SKM-1 (cell line): ENCODE measurements at regions not wholly inside any gene's neighbourhood (a gene's known extent, or its start where the extent isn't known, plus 50 kb on each side); places are given as distances from the start of the nearest gene placed in this dataset.

Experiments
- DNase-seq: peaks from one replicate; lab custom pipeline; 2025; ENCODE audit not compliant: unreplicated experiment; lab: John Stamatoyannopoulos, UW

DNA sequence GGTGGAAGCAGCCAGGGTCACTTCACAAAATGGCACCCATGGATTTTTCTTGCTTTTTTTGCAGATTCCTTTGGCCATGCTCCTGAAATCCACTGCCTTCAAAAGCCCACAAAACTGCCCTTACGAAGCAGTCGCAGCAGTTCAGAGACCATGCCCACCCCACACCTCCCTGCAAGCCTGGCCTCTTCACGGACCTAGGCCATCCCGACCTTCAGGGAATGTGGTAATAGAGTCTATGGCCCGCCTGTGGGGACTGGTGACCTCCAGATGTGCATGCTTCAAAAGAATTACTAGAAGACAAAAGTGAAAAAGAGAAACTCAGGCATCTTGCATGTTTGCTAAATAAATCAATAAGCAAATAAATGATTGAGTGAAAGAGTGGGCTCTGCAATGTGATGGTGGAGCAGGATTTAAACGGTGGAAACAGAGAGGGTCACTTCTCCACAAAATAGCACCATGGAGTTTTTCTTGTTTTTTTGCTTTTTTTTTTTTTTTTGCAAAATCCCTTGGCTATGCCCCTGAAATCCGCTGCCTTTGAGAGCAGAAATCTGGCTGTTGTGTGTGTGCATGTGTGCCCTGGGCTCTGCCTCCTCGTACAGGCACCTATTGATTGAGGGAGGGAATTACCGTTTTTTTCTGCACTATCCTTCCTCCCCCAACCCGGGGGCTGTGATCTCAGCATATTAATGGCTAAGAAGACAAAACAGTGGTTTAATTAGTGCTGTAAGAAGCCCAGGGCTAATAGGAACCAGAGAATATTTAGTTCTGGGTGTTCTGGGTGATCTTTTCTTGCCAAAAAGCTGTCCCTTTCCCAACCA is 107.4 kb downstream of the PXDC1 start:
- DNase-seq, result no peak

DNA sequence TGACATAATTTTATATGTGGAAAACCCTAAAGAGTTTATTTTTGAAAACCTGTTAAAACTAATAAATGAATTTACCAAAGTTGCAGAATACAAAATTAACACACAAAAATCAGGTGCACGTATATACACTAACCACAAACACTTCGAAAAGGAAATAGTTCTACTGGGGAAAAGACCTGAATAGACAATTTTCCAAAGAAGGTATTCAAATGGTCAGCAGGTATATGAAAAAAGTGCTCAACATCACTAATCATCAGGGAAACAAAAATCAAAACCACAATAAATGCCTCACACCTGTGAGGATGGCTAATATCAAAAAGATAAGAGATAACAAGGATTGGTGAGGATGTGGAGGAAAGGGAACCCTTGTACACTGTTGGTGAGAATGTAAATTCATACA is 110.6 kb downstream of the PXDC1 start:
- no peak for DNase-seq

DNA sequence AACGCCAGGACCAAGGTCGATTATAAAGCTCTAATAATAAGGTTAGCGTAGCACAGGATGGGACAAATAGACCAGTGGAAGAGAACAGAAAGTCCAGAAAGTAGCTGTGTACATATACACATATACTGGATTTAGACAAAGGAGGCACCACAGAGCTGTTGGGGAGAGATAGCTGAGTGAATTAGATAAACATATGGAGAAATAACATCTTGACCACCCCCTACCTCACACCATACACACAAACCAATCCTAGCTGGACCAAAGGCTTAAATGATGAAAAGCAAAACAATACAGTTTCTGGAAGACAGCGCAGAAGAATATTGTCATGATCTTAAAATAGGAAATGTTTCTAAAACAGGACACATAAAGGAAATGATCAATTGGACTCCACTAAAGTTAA is 112.9 kb downstream of the PXDC1 start:
- DNase-seq, result no peak

DNA sequence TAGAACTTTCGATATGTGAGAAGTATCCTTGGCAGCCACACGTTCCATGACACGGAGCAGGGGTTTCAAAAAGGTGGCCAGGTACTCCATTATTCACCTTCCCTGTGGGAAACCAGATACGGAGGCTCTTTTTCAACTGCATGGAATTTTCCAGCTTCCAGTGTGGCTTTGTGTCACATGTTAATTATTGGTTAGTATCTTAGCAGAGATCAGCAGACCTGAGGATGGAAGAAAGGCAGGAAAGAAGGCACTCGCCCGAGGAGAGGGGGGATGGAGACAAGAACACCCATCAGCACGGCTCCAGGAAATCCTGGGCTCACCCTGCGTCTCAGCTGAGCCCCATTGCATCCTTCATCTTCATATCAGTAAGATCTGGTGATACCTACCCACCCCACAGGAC is 115.5 kb downstream of the PXDC1 start:
- no peak for DNase-seq

DNA sequence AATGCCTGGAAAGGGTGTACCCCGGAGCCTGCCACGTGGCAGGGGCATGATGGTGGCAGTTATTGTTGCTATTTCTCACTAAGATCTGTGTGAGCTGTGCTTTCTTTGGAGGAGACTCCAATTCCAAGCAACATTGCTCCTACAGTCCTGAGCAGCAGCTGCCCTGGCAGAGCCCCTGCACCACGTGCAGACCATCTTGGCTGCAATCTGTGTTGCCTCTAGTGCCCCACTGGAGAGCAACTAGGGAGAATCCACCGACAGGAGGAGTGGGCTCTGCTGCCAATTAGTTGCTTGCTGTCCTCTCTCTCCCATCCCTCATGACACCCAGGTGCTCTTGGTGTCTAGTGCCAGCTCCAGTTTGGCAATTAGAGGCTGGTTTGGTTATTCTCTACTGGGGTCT is 116.0 kb downstream of the PXDC1 start:
- DNase-seq, result no peak

DNA sequence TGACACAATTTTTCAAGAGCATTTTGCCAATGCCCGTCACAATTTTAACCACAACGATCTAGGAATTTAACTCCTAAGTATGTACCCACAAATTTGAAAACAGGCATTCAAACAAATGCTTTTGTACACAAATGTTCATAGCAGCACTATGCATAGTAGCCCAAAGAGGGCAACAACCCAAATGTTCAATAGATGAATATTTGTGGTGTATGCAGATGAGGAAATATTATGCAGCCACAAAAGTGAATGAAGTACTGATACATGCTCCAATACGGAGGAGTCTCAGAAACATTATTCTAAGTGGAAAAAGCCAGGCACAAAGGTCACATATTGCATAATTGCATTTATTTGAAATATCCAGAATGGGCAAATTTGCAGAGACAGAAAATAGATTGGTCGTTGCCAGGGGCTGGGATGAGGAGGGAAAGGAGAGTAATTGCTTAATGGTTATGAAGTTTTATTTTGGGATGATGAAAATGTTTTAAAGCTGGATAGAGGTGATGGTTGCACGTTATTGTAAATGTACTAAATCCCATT is 117.2 kb downstream of the PXDC1 start:
- no peak for DNase-seq

DNA sequence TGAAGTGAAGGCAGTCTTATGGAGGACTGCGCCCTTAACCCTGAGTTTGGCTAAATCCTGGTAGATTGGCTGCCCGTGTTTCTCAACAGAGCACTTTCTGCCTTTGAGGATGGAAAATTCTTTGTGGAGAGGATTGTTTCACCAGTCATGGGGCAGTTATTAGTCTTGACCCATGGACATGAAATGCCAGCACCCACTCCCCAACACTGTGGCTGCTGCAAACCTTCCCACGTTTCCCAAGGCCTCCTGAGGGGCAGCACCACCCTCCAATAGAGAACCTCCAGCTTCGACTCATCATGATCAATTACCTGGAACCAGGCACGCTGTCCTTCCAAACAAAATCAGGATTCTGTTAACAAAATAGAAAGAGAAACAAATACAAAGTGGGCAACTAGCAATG is 117.8 kb downstream of the PXDC1 start:
- DNase-seq, result no peak

DNA sequence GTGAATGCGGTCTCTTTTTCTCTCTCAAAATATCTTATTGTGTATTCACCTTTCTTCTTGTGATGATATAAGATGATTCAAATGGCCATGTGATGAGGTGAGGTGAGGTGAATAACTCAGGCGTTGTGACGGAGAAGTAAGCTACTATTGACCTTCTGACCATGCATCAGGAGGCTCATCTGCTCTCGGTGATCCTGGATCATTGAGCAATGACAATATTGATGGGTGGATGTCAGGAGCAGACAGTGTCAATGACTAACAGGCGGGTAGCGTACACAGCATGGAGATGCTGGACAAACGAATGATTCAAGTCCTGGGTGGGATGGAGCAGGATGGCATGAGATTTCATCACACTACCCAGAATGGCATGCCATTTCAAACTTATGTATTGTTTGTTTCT is 119.6 kb downstream of the PXDC1 start:
- no peak for DNase-seq

DNA sequence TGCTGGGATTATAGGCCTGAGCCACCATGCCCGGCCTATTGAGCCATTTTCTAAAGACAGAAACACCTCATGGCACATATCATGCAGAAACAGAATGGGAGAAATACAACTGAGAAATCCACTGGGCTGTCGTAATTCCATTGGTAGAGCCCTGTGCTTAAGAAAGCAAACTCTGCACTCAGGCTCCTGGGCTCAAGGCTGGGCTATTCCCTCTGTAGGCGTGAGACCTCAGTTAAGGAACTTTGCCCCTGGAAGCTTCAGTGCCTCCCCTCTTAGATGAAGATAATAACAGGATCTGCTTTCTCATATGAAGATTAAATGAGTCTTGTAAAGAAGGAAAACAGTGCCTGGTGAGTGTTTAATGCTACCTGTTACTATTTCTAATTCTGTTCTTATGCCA is 120.3 kb downstream of the PXDC1 start:
- no peak for DNase-seq

DNA sequence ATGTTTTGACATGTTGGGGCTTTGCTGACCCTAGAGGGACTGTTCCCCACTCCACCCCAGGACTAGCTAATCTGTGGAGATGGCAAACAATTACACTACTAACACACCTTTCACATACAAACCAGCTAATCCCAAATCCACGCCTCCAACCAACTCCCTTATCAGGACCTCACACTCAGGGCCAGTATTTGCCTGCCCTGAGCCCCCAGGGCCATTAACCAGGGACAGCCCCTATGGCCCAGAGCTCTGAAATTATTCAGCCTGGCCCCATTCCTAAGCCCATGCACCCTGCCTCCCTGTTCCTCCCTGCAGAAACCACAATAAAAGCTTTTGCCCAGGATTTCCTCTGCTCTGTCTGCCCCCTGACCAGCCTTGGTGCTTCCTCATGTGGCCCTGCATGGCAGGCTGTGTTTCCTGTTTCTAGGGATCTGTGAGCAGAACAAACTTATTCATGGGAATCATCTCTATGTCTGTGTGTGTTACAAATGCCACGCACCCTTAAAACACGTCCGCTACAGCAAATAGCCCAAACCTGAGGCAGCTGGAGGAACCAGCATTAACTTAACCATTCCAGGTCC is 121.2 kb downstream of the PXDC1 start:
- DNase-seq, result no peak

DNA sequence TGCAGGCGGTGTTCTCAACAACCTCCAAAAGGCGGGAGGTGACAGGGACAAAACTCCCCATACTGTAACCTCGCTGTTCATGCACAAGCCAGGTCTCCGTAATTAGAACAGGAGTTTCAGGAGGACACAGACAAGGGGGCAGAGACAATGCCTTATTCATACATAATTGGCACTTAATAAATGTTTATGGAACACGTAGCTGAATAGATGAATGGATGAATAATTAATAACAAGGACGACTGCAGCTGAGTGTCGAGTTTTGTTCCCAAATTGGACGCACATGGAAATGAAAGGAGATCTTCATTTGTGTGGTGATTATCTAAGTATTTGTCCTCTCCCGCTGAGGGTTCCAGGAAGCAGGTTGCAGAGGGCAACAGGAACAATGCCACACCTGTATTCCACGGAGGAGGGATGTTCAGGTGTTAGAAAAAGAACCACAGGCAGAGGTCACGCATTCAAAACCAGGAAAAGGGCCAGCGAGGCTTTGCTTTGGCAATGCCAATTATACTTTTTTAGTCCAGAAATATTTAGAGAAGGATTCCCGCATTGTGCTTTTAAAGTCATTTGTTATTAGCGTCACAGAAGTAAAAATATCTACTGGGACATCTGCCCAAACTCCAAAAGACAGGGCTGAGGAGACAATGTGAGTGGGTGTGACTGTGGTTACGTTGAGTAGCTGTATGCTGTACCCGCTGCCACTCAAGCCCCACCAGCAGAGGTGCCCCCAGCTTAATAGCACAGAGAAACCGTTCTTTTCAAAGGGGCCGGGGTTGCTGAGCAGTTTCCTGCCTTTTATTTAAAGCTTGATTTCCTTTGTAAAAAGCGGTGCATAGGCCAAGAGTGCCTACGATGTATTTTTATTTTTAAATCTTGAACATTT is 123.3 kb downstream of the PXDC1 start:
- no peak for DNase-seq

DNA sequence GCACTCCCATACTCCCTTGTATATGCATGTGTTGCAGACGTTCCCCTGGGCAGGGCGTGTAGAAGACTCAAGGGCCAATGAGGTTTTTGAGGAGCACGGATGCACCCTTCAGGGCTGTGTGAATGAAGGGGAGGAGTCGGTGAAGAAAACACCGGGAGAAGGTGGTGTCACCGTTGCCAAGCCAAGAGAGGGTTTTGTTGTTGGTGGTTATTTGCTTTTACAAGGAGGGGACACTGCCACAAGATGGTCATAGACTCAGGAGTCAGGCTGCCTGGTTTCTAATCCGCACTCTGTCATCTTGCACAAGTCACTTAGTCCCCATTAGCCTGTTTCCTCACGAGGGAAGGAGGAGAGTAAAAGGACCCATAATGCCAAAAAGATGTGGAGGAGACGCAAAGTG is 124.0 kb downstream of the PXDC1 start:
- DNase-seq, result no peak

DNA sequence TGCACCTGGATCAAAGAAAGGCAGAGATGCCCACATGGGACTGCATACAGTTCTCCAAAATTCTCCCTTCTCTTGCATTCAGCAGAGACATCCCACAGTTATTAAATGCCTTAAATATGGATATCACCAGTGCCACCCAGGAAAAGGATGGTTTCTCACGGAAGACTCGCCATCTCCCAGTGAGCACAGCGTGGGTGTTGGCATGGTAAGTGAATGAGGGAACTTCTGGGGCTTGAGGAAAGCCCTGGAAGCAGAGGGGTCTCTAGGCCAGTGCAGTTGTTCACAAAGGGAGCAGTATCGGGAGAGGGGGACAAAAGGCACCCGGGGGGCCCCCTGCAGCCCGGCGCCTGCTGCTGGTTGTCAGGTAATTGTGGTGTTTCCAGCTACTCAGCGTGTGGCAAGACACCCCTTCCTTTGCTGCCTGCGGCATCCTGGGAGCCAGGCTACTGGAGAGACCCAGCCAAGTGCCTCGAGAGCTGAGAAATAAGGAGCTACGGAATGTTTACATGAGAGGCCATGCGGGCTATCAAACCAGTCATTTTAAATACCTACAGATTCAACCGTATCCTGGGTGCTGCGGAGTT is 125.4 kb downstream of the PXDC1 start:
- no peak for DNase-seq

DNA sequence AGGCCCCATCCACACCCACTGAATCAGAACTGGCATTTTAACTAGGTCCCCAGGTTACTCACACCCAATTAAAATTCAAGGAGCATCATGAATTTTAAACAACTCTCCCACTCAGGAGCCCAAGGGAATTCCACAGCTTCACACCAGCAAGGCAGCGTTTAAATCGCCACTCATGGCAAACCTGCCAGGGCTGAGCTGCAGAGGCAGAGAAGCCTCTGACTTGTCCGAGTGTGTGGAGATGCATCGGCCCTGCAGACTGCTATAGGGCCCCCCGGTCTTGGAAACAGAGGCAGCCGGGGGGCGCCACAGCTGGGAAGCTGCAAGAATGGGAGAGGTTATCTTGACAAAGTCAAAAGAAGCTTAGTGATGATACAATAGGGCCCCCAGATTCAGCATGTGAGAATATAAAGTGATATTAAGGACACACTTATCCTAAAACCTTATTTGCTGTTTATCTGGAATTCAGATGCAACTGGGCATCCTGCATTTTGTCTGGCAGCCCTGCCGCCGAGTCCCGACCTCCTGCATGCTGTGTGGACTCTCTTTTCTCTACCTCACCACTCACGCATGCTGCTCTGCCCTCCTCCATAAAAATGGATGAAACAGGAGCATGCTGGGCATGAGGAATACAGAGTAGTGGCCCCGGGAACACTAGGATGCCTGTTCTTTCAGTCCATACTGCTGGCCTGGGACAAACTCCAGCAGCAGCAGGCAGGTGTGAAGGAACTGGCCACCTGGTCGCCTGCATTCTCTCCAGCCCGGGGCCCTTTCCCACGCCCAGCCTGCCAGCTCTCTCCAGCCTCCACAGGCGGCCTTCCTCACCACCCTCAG is 126.1 kb downstream of the PXDC1 start:
- DNase-seq, result no peak

DNA sequence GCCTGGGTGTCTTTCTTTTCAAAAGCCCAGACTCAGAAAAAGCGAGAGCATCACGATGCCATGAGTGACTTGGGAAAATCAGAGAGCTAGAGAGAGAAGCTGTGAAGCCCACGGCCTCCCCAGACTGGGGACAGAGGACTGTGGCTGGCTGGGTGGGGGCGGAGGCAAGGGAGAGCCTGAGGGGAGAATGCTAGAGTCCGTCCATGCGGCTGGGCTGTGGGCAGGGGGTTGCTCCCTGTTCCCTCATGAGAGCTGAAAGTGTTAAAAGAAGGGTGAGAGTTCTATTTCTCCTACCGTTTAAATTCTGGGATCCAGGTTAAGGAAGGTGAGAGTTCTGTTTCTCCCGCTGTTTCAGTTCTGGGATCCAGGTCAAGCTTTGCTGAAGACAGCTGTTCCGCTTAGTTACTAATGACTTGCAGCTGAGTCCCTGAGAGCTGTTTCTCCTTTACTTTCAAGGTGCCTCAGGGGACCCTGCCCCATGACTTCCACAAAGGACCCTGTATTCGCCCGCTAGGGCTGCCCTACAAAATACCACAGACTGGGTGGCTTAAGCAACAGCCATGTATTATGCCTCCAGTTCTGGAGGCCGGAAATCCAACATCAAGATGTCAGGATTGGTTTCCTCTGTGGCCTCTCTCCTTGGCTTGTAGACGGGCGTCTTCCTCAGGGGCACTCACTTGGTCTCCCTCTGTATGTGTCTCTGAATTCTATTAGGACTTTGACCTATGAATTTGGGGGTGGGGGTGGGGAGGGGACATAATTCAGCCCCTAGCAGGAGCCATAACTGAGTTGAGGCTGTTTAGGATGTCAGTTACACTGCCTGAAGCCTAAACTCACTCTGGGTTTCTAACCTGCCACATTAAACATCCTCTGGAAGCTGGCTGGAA is 127.0 kb downstream of the PXDC1 start:
- no peak for DNase-seq

DNA sequence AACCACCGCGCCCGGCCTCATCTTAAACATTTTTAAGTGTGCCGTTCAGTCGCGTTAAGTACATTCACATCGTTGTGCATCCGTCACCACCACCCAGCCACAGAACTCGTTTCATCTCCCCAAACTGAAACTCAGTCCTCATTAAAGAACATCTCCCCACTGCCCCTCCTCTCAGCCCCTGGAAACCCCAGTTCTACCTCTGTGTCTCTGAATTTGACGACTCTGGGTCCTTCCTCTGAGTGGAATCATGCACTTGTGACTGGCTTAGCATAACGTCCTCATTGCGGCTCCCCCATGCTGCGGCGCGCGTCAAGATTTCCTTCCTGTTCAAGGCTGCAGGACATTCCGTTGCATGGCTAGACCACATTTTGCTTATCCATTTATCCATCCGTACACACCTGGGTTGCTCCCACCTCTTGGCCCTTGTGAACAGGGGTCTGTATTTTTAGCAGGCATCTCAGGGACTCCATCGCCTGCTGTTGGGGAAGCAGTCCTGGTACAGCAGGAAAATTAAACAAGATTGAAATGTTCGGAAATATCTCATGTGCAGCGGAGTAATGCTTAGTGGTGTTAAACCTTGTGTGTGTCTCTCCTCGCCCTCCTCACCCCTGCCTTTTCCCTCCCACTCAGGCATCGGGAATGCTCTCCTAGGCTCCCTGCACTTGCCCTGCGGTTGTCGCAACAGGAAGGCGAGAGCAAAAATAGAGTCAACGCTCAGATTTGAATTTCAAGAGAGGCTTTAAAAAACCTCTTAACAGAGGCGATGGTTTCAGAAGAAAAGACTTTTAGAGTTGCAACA is 127.9 kb downstream of the PXDC1 start:
- no peak for DNase-seq

DNA sequence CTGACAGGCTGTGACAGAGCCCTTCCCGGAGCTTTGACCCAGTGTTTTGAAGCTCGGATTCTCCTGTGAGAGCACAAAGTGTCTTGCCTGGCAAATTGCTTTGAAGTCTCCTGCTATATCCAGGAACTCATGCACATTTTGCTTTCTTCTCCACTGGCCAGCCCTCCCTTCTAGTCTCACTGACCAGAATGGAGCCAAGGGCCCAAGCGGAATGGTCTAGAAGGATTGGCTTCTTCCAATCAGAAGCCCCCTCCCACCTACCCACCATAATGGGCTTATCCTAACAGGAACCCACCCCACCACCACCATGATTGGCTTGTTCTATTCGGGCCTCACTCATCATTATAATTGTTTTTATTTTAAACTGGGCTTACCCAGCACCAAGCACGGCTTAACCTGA is 130.1 kb downstream of the PXDC1 start:
- no peak for DNase-seq

DNA sequence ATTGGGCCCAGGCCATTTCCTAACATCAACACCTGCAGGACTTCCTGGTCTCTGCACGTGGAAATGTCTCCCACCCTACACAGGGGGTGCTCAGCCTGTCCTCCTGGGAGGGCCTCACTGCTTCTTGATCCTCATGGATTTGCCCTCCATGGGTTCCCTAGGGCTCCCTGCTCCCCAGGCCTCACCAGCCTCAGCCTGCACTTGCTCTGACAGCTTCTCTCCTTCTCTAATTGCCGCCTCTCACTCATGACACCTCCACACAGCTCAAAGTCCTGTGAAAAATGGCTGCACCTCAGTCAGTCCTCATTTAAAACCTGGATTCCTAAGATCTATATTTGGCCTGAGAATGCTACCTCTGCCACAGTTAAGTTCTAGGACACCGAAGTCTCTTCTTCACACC is 130.6 kb downstream of the PXDC1 start:
- DNase-seq, result no peak

DNA sequence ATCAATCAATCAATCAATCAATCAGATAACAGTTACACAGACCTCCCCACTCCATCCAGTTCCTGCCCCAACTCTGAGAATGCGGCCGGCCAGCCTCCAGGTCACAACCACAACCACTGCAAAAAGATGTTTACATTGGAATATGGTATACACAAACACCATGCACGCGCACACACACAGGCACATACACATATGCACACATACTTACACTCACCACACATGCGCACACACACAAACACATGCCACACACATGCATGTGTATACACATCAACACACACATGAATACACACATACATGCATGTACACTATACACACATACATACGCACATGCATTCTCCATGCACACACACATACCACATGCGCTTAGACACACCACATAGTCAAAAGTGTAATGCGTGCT is 131.1 kb downstream of the PXDC1 start:
- no peak for DNase-seq
